Prostate gland (tissue), 2 donors: ENCODE measurements at regions not wholly inside any gene's neighbourhood (a gene's known extent, or its start where the extent isn't known, plus 50 kb on each side); places are given as distances from the start of the nearest gene placed in this dataset.

ENCODE experiments used
- CTCF ChIP-seq, 4 experiments: fragments of 200-600 bp in 2 of 4; fragments of 450-650 bp in 2 of 4; sonication (generic) in 2 of 4; IDR thresholded peaks; 1 replicate in 3 of 4; 2 replicates in 1 of 4; pipeline ENCODE4 v1.5.1; 2016 to 2019; ENCODE audit warnings: antibody characterized with exemption in 4 of 4, mild to moderate bottlenecking in 2 of 4, moderate library complexity in 2 of 4
- POLR2A ChIP-seq: fragments of 450-650 bp; IDR thresholded peaks from one replicate; pipeline ENCODE4 v1.6.1; 2016; ENCODE audit warnings: antibody characterized with exemption, mild to moderate bottlenecking
- POLR2AphosphoS5 ChIP-seq: sonication (generic); formaldehyde crosslinking; IDR thresholded peaks from one replicate; pipeline ENCODE4 v1.6.1; 2017; ENCODE audit warnings: antibody characterized with exemption

DNA sequence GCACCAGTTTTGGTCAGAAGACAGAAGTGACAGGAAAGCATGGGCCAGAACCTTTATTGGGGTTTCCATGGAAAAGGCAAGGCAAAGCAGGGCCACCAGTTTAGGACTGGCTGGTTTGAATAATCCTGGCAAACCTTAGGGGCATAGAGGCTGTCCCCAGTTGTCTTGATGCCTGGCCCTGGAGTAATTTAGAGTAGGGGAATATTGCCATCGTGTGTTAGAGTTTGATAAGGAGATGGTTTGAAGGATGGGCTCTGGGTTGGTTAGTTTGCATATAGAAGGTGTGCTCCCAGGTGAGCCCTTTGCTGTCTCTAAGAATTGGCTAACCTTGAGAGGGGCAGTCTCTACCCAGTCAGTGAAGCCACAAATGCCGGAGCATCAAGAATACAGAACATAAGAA is 79.6 kb downstream of the ZNF777 start:
- TF ChIP-seq CTCF (IDR thresholded peaks at IDR 0.05) (no peak), POLR2A (no peak), POLR2AphosphoS5 (no peak)
